Mesenchymal stem cell (in vitro differentiated cells and primary cell): ENCODE measurements at regions not wholly inside any gene's neighbourhood (a gene's known extent, or its start where the extent isn't known, plus 50 kb on each side); places are given as distances from the start of the nearest gene placed in this dataset.
A peak's percentile ranks its signal among the peaks of the same experiment; 100 is the strongest.

Experiments used
- DNase-seq: peaks from one replicate; pipeline ENCODE4 v3.0.0-alpha.2; 2013
- H2AFZ ChIP-seq: one replicate; pipeline ENCODE4 v1.6.1; 2013; ENCODE audit warnings: low read depth, mild to moderate bottlenecking, control low read depth, inconsistent platforms, low read length, moderate library complexity
- H2AK5ac ChIP-seq: 2 replicates; pipeline ENCODE4 v1.6.1; 2013; ENCODE audit warnings: low read length, moderate library complexity, mild to moderate bottlenecking, inconsistent platforms; ENCODE audit not compliant: severe bottlenecking
- H2BK120ac ChIP-seq: one replicate; pipeline ENCODE4 v1.6.1; 2013; ENCODE audit warnings: low read depth, mild to moderate bottlenecking, inconsistent platforms, low read length, moderate library complexity
- H2BK12ac ChIP-seq, 2 experiments: one replicate each; pipeline ENCODE4 v1.6.1; 2013; ENCODE audit warnings: inconsistent platforms in 2 of 2, low read length in 2 of 2, mild to moderate bottlenecking in 2 of 2, moderate library complexity in 2 of 2, control low read depth in 1 of 2
- H2BK15ac ChIP-seq: one replicate; pipeline ENCODE4 v1.6.1; 2013; ENCODE audit warnings: mild to moderate bottlenecking, low read depth, inconsistent platforms; ENCODE audit not compliant: poor library complexity, severe bottlenecking
- H2BK5ac ChIP-seq: 2 replicates; pipeline ENCODE4 v1.6.1; 2013; ENCODE audit warnings: low read depth, mild to moderate bottlenecking, low read length, control low read depth, inconsistent platforms; ENCODE audit not compliant: poor library complexity, severe bottlenecking
- H3K14ac ChIP-seq, 2 experiments: one replicate each; pipeline ENCODE4 v1.6.1; 2013; ENCODE audit warnings: inconsistent platforms in 2 of 2, low read length in 2 of 2, control low read depth in 1 of 2, mild to moderate bottlenecking in 1 of 2, moderate library complexity in 1 of 2
- H3K18ac ChIP-seq, 2 experiments: one replicate each; pipeline ENCODE4 v1.6.1; 2013; ENCODE audit warnings: inconsistent platforms in 2 of 2, low read length in 2 of 2, control low read depth in 1 of 2, low read depth in 1 of 2, mild to moderate bottlenecking in 1 of 2
- H3K23ac ChIP-seq, 2 experiments: one replicate each; pipeline ENCODE4 v1.6.1; 2013; ENCODE audit warnings: inconsistent platforms in 2 of 2, low read length in 2 of 2, mild to moderate bottlenecking in 2 of 2, moderate library complexity in 2 of 2, control low read depth in 1 of 2
- H3K27ac ChIP-seq: 2 replicates; pipeline ENCODE4 v1.5.1; 2013; ENCODE audit warnings: mild to moderate bottlenecking, moderate library complexity, low read length, control low read depth, inconsistent platforms; ENCODE audit not compliant: poor library complexity, severe bottlenecking
- H3K27me3 ChIP-seq, 2 experiments: 2 replicates each; pipeline versions ENCODE4 v1.6.1 to v1.7.0; 2013; ENCODE audit warnings: low read length in 2 of 2, mild to moderate bottlenecking in 2 of 2, moderate library complexity in 2 of 2, control low read depth in 1 of 2, inconsistent platforms in 1 of 2; ENCODE audit not compliant: control insufficient read depth in 1 of 2, insufficient read depth in 1 of 2
- H3K36me3 ChIP-seq, 2 experiments: 2 replicates each; pipeline versions ENCODE4 v1.6.1 to v1.7.0; 2013; ENCODE audit warnings: low read length in 2 of 2, control low read depth in 1 of 2, inconsistent platforms in 1 of 2, low read depth in 1 of 2, mild to moderate bottlenecking in 1 of 2; ENCODE audit not compliant: insufficient read depth in 2 of 2, control insufficient read depth in 1 of 2
- H3K4ac ChIP-seq, 2 experiments: one replicate each; pipeline ENCODE4 v1.6.1; 2013; ENCODE audit warnings: inconsistent platforms in 2 of 2, low read length in 2 of 2, mild to moderate bottlenecking in 2 of 2, moderate library complexity in 2 of 2, control low read depth in 1 of 2, low read depth in 1 of 2
- H3K4me1 ChIP-seq: 2 replicates; pipeline ENCODE4 v1.6.1; 2013; ENCODE audit warnings: low read depth, low read length, control low read depth; ENCODE audit not compliant: control insufficient read depth, insufficient read depth
- H3K4me2 ChIP-seq: 2 replicates; pipeline ENCODE4 v1.6.1; 2013; ENCODE audit warnings: low read length, mild to moderate bottlenecking, inconsistent platforms; ENCODE audit not compliant: poor library complexity, severe bottlenecking
- H3K4me3 ChIP-seq, 2 experiments: 2 replicates each; pipeline versions ENCODE4 v1.5.1 to v1.7.0; 2013; ENCODE audit warnings: low read length in 2 of 2, mild to moderate bottlenecking in 2 of 2, control low read depth in 1 of 2, low read depth in 1 of 2; ENCODE audit not compliant: insufficient read depth in 1 of 2
- H3K79me1 ChIP-seq: replicated peaks from 2 replicates; pipeline ENCODE4 v1.6.1; 2013; ENCODE audit warnings: mild to moderate bottlenecking, control low read depth, low read length, inconsistent platforms; ENCODE audit not compliant: poor library complexity, severe bottlenecking
- H3K9ac ChIP-seq: 2 replicates; pipeline ENCODE4 v1.7.0; 2013; ENCODE audit warnings: mild to moderate bottlenecking, low read length, moderate library complexity
- H3K9me3 ChIP-seq: 2 replicates; pipeline ENCODE4 v1.7.0; 2013; ENCODE audit warnings: mild to moderate bottlenecking, low read length; ENCODE audit not compliant: control insufficient read depth
- H4K8ac ChIP-seq: one replicate; pipeline ENCODE4 v1.6.1; 2013; ENCODE audit warnings: inconsistent platforms, mild to moderate bottlenecking, low read length, moderate library complexity
- H4K91ac ChIP-seq: one replicate; pipeline ENCODE4 v1.6.1; 2013; ENCODE audit warnings: mild to moderate bottlenecking, low read length, inconsistent platforms
- WGBS: methylation state at CpG from one replicate; pipeline ENCODE4 v1.1.7; 2013; ENCODE audit warnings: mixed read lengths; 5-methylcytosine and 5-hydroxymethylcytosine counted together

- no peak for DNase-seq
- Histone ChIP-seq H2AK5ac (no peak overlapping the region), H3K4ac (no peak overlapping the region), H2BK5ac (no peak overlapping the region), H3K18ac (no peak overlapping the region), H3K23ac (no peak overlapping the region), H2BK120ac (no peak overlapping the region), H2AFZ (no peak overlapping the region), H3K9ac (no peak overlapping the region), H3K27ac (no peak overlapping the region), H4K91ac (no peak overlapping the region), H3K27me3 (peaks cover 2 to 24% of the 10 kb centered on the region in 2 experiments), H3K9me3 (no peaks in the 10 kb centered on the region), H3K4me2 (no peak overlapping the region), H3K36me3 (no peaks in the 10 kb centered on the region), H3K14ac (no peak overlapping the region), H4K8ac (no peak overlapping the region), H3K79me1 (no peaks in the 10 kb centered on the region), H2BK15ac (no peak overlapping the region), H2BK12ac (no peak overlapping the region), H3K4me1 (peaks cover 2% of the 10 kb centered on the region), H3K4me3 (no peak overlapping the region)
- WGBS: 91% methylated on average over 4 of the region's 4 CpGs
These were observed 517.1 kb downstream of the RPS24 start for GRCh38 chr10:78550716-78551115.

GRCh38 chr10:78551184-78552005 lies 517.4 kb upstream of the ZMIZ1 start:
- no peak overlapping the region for H2BK120ac ChIP-seq
- no peak overlapping the region for H2AK5ac ChIP-seq
- no peak overlapping the region for H2BK15ac ChIP-seq
- no peak overlapping the region for H3K18ac ChIP-seq
- no peak overlapping the region for H3K9ac ChIP-seq
- H4K8ac ChIP-seq: no peak overlapping the region
- H3K4me3 ChIP-seq: no peak overlapping the region
- no peaks in the 10 kb centered on the region for H3K9me3 ChIP-seq
- H3K79me1 ChIP-seq: no peaks in the 10 kb centered on the region
- H2BK5ac ChIP-seq: no peak overlapping the region
- H3K4me2 ChIP-seq: no peak overlapping the region
- H4K91ac ChIP-seq: no peak overlapping the region
- DNase-seq: no peak
- H3K23ac ChIP-seq: no peak overlapping the region
- H3K4me1 ChIP-seq: peaks cover 2% of the 10 kb centered on the region
- H2BK12ac ChIP-seq: no peak overlapping the region
- no peak overlapping the region for H3K14ac ChIP-seq
- H3K4ac ChIP-seq: no peak overlapping the region
- H3K27ac ChIP-seq: no peak overlapping the region
- WGBS: 76% methylated on average over 8 of the region's 10 CpGs
- peaks cover 2 to 24% of the 10 kb centered on the region in 2 experiments for H3K27me3 ChIP-seq
- H2AFZ ChIP-seq: no peak overlapping the region
- no peaks in the 10 kb centered on the region for H3K36me3 ChIP-seq

GRCh38 chr10:78552261-78552811 lies 516.4 kb upstream of the ZMIZ1 start:
- peak; percentile 22 for DNase-seq
- Histone ChIP-seq H2AFZ (no peak overlapping the region), H4K8ac (peak overlapping the region; percentile 33), H3K4me2 (no peak overlapping the region), H4K91ac (no peak overlapping the region), H2AK5ac (no peak overlapping the region), H3K23ac (no peak overlapping the region), H3K9me3 (no peaks in the 10 kb centered on the region), H3K27ac (no peak overlapping the region), H3K36me3 (no peaks in the 10 kb centered on the region), H3K18ac (peak overlapping the region in 1 of 2 experiments; percentile 73), H2BK5ac (no peak overlapping the region), H3K4me1 (peaks cover 2% of the 10 kb centered on the region), H3K9ac (no peak overlapping the region), H3K79me1 (no peaks in the 10 kb centered on the region), H2BK12ac (no peak overlapping the region), H3K14ac (no peak overlapping the region), H3K4ac (peak overlapping the region in 1 of 2 experiments; percentile 10), H2BK15ac (no peak overlapping the region), H3K4me3 (no peak overlapping the region), H3K27me3 (peaks cover 2 to 23% of the 10 kb centered on the region in 2 experiments), H2BK120ac (no peak overlapping the region)
- WGBS: 7% methylated on average over 6 of the region's 7 CpGs

- H4K8ac ChIP-seq: no peak overlapping the region
- H3K18ac ChIP-seq: no peak overlapping the region
- no peak for DNase-seq
- H2AK5ac ChIP-seq: no peak overlapping the region
- no peak overlapping the region for H3K23ac ChIP-seq
- no peak overlapping the region for H3K14ac ChIP-seq
- WGBS: 77% methylated on average over 2 of the region's 3 CpGs
- no peak overlapping the region for H2BK15ac ChIP-seq
- H2AFZ ChIP-seq: no peak overlapping the region
- H2BK12ac ChIP-seq: no peak overlapping the region
- no peaks in the 10 kb centered on the region for H3K79me1 ChIP-seq
- peaks cover 2% of the 10 kb centered on the region for H3K4me1 ChIP-seq
- no peak overlapping the region for H2BK5ac ChIP-seq
- no peak overlapping the region for H3K9ac ChIP-seq
- peaks cover 2 to 9% of the 10 kb centered on the region in 2 experiments for H3K27me3 ChIP-seq
- H4K91ac ChIP-seq: no peak overlapping the region
- H2BK120ac ChIP-seq: no peak overlapping the region
- H3K4ac ChIP-seq: no peak overlapping the region
- no peak overlapping the region for H3K4me2 ChIP-seq
- H3K27ac ChIP-seq: no peak overlapping the region
- no peak overlapping the region for H3K4me3 ChIP-seq
- H3K36me3 ChIP-seq: no peaks in the 10 kb centered on the region
- no peaks in the 10 kb centered on the region for H3K9me3 ChIP-seq
These were observed 515.0 kb upstream of the ZMIZ1 start for GRCh38 chr10:78553792-78554191.
